H1 (cell line): ENCODE measurements at regions not wholly inside any gene's neighbourhood (a gene's known extent, or its start where the extent isn't known, plus 50 kb on each side); places are given as distances from the start of the nearest gene placed in this dataset.

Experiments
- TF ChIP-seq, protein P1 (sequence below), 3 experiments: IDR thresholded peaks; 1 replicate in 2 of 3; 2 replicates in 1 of 3; pipeline versions ENCODE4 v1.5.1 to v1.6.1; 2011; ENCODE audit warnings: low read length in 3 of 3, mild to moderate bottlenecking in 3 of 3, inconsistent platforms in 2 of 3, low read depth in 1 of 3, moderate library complexity in 1 of 3; ENCODE audit not compliant: insufficient read depth in 1 of 3; ENCODE audit errors: control extremely low read depth in 1 of 3

GRCh38 chr10:78634835-78635234, 433.9 kb upstream of the ZMIZ1 start (continued):
- TF ChIP-seq, protein P1, sequence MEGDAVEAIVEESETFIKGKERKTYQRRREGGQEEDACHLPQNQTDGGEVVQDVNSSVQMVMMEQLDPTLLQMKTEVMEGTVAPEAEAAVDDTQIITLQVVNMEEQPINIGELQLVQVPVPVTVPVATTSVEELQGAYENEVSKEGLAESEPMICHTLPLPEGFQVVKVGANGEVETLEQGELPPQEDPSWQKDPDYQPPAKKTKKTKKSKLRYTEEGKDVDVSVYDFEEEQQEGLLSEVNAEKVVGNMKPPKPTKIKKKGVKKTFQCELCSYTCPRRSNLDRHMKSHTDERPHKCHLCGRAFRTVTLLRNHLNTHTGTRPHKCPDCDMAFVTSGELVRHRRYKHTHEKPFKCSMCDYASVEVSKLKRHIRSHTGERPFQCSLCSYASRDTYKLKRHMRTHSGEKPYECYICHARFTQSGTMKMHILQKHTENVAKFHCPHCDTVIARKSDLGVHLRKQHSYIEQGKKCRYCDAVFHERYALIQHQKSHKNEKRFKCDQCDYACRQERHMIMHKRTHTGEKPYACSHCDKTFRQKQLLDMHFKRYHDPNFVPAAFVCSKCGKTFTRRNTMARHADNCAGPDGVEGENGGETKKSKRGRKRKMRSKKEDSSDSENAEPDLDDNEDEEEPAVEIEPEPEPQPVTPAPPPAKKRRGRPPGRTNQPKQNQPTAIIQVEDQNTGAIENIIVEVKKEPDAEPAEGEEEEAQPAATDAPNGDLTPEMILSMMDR (IDR thresholded peaks at IDR 0.05; ENCODE audit: control extremely low read depth in 1 of 3, insufficient read depth in 1 of 3, low read depth in 1 of 3, low read length in 3 of 3) = no peak
